Left lung (tissue), 4 donors: ENCODE measurements at regions not wholly inside any gene's neighbourhood (a gene's known extent, or its start where the extent isn't known, plus 50 kb on each side); places are given as distances from the start of the nearest gene placed in this dataset.

Experiments used
- ATAC-seq: fragments of 200-7000 bp; cut with Tn5 transposase; one replicate; pipeline ENCODE4 v1.9.1; 2020; ENCODE audit warnings: moderate library complexity
- DNase-seq, 4 donors: peaks; one replicate each; pipeline ENCODE4 v3.0.0-alpha.2; 2013 to 2020
- H3K27ac ChIP-seq, 2 donors: fragments of 200-600 bp; sonication (generic) in 1 of 2; one replicate each; pipeline versions ENCODE4 v1.5.0 to v1.8.0; 2020 to 2021
- H3K27me3 ChIP-seq, 2 donors: fragments of 200-600 bp; sonication (generic) in 1 of 2; one replicate each; pipeline versions ENCODE4 v1.5.0 to v1.8.0; 2020 to 2021
- H3K36me3 ChIP-seq, 2 donors: fragments of 200-600 bp; sonication (generic) in 1 of 2; one replicate each; pipeline versions ENCODE4 v1.5.0 to v1.8.0; 2020 to 2021
- H3K4me1 ChIP-seq, 2 donors: fragments of 200-600 bp; one replicate each; pipeline ENCODE4 v1.8.0; 2021
- H3K4me3 ChIP-seq, 2 donors: fragments of 200-600 bp; sonication (generic) in 1 of 2; one replicate each; pipeline versions ENCODE4 v1.5.0 to v1.8.0; 2020 to 2021; ENCODE audit warnings: mild to moderate bottlenecking in 1 of 2
- H3K9me3 ChIP-seq, 2 donors: fragments of 200-600 bp; sonication (generic) in 1 of 2; one replicate each; pipeline versions ENCODE4 v1.5.0 to v1.8.0; 2020 to 2021
- intact Hi-C, 2 donors: fragments of 100-400 bp; cut with DNase I; formaldehyde crosslinking; loops; one replicate each; pipeline versions ENCODE4 v1.11.2 to v1.14.2; 2022
- TF ChIP-seq, protein P1 (sequence below), 2 donors: fragments of 200-600 bp; sonication (generic) in 1 of 2; IDR thresholded peaks; one replicate each; pipeline versions ENCODE4 v1.5.0 to v1.8.0; 2021; ENCODE audit warnings: antibody characterized with exemption in 2 of 2
- donor health status: DM: no; HTN: yes; CAD: no.
- donor health status: DM: no; HTN: no; CAD: no.

DNA sequence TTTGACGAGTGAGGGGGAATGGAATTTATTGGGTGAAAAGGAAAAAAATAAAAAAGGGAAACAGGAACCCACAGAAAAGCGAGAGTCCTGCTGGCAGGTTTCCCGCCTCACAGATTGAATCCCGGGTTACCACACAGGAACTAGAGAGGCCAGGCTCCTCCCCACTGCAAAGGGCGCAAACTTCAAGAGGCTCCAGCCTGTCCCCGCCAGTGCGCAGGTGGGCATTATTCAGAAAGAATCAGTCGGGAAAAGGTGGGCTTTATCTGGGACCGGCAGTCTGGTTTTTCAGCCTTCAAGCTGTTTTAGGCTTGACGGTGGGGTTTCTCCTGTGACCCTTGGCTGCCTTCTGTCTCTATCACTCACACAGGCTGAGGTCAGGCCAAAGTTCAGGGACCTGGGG, 1496.8 kb downstream of the RPA4 start:
- no peaks in the 10 kb centered on the region for H3K27me3 ChIP-seq
- H3K27ac ChIP-seq = no peak overlapping the region
- no peaks in the 10 kb centered on the region for H3K4me1 ChIP-seq
- intact Hi-C loops = no loop called here
- ATAC-seq = no peak
- peak in 1 of 4 donors; percentile 8 for DNase-seq
- H3K9me3 ChIP-seq = peaks cover 0 to 17% of the 10 kb centered on the region in 2 donors
- H3K4me3 ChIP-seq = no peak overlapping the region
- H3K36me3 ChIP-seq = no peaks in the 10 kb centered on the region
- TF ChIP-seq, protein P1, sequence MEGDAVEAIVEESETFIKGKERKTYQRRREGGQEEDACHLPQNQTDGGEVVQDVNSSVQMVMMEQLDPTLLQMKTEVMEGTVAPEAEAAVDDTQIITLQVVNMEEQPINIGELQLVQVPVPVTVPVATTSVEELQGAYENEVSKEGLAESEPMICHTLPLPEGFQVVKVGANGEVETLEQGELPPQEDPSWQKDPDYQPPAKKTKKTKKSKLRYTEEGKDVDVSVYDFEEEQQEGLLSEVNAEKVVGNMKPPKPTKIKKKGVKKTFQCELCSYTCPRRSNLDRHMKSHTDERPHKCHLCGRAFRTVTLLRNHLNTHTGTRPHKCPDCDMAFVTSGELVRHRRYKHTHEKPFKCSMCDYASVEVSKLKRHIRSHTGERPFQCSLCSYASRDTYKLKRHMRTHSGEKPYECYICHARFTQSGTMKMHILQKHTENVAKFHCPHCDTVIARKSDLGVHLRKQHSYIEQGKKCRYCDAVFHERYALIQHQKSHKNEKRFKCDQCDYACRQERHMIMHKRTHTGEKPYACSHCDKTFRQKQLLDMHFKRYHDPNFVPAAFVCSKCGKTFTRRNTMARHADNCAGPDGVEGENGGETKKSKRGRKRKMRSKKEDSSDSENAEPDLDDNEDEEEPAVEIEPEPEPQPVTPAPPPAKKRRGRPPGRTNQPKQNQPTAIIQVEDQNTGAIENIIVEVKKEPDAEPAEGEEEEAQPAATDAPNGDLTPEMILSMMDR (IDR thresholded peaks at IDR 0.05) = no peak

DNA sequence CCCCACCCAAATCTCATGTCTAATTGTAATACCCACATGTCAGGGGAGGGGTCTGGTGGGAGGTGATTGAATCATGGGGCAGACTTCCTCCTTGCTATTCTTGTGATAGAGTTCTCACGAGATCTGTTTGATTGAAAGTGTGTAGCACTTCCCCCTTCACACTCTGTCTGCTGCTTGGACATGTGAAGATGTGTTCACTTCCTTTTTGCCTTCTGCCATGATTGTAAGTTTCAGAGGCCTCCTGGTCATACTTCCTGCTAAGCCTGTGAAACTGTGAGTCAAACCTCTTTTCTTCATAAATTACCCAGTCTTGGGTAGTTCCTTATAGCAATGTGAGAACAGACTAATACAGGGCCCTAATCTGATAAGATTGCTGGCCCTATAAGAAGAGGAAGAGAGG, 1514.8 kb downstream of the RPA4 start:
- H3K27ac ChIP-seq = no peak overlapping the region
- H3K9me3 ChIP-seq = peaks cover 0 to 10% of the 10 kb centered on the region in 2 donors
- H3K36me3 ChIP-seq = no peaks in the 10 kb centered on the region
- TF ChIP-seq, protein P1 (IDR thresholded peaks at IDR 0.05) = no peak
- DNase-seq (no peak), ATAC-seq (no peak)
- intact Hi-C loops = no loop called here
- H3K4me1 ChIP-seq = no peaks in the 10 kb centered on the region
- H3K27me3 ChIP-seq = no peaks in the 10 kb centered on the region
- H3K4me3 ChIP-seq = no peak overlapping the region

GRCh38 chrX:98405376-98405775, 1521.7 kb downstream of the RPA4 start:
- Histone ChIP-seq H3K27ac (no peak overlapping the region), H3K36me3 (no peaks in the 10 kb centered on the region), H3K4me3 (no peak overlapping the region), H3K9me3 (peaks cover 0 to 4% of the 10 kb centered on the region in 2 donors), H3K27me3 (no peaks in the 10 kb centered on the region), H3K4me1 (no peaks in the 10 kb centered on the region)
- DNase-seq = no peak
- TF ChIP-seq, protein P1 (IDR thresholded peaks at IDR 0.05) = no peak
- intact Hi-C loops = no loop called here
- ATAC-seq = peak; percentile 47

DNA sequence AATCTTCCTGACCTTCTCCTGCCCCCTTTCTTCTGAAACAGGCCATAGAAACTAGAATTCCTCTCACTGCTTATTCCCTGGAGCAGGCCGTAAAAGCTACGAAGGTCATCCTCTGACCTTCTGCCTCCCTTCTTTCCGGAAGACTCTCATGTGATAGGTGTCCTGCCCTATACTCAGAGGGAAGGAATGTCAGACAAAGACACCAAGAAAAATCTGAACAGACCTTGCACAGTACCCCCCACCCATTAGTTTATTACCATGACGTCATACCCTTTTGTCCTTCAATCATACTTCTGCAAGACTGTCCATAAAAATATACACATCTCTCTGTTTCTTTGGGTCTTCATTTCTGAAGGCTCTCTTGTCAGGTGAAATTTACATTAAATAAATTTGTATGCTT, 1523.9 kb downstream of the RPA4 start:
- no peak for DNase-seq
- no peak for ATAC-seq
- no peaks in the 10 kb centered on the region for H3K4me1 ChIP-seq
- H3K27ac ChIP-seq = no peak overlapping the region
- TF ChIP-seq, protein P1 (IDR thresholded peaks at IDR 0.05) = no peak
- H3K27me3 ChIP-seq = no peaks in the 10 kb centered on the region
- H3K36me3 ChIP-seq = no peaks in the 10 kb centered on the region
- H3K4me3 ChIP-seq = no peak overlapping the region
- no peaks in the 10 kb centered on the region for H3K9me3 ChIP-seq
- intact Hi-C loops = no loop called here

DNA sequence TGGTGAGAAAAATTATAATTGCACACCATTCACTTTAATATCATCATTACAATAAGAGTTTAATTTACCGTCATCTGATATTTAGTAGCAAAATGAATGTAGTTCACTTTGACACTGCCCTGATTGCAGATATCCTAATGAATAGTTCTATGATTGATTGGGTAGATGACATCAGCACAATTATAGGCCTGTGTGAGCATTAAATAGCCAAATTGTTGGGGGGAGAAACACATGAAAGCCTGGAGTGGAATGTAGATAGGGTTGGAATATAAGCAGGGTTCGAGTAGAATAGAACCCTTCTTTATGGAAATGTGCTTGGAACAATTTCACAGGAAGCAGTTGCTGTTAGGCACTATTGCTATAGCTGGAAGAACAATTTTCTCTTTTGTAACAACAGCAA, 1526.2 kb downstream of the RPA4 start:
- no peaks in the 10 kb centered on the region for H3K27me3 ChIP-seq
- DNase-seq (no peak), ATAC-seq (no peak)
- H3K36me3 ChIP-seq = no peaks in the 10 kb centered on the region
- no peak overlapping the region for H3K4me3 ChIP-seq
- TF ChIP-seq, protein P1 (IDR thresholded peaks at IDR 0.05) = no peak
- intact Hi-C loops = no loop called here
- H3K9me3 ChIP-seq = no peaks in the 10 kb centered on the region
- no peaks in the 10 kb centered on the region for H3K4me1 ChIP-seq
- no peak overlapping the region for H3K27ac ChIP-seq
